Caco-2 (cell line): ENCODE measurements at regions not wholly inside any gene's neighbourhood (a gene's known extent, or its start where the extent isn't known, plus 50 kb on each side); places are given as distances from the start of the nearest gene placed in this dataset.

Experiments
- BruUV-seq: library from RNA; stranded (reverse); fragments of 400-500 nt; replicated peaks from 2 replicates; lab custom pipeline; 2021; lab: Mats Ljungman, UMichigan
- CTCF ChIA-PET: fragments of 300-600 bp; sonication (Branson Sonifier 250); formaldehyde crosslinking; loops from one replicate; lab custom pipeline; 2022; ENCODE audit warnings: antibody characterized with exemption; lab: Charles Lee
- POLR2A ChIA-PET: fragments of 300-600 bp; sonication (Branson Sonifier 250); formaldehyde crosslinking; loops from one replicate; lab custom pipeline; 2022; ENCODE audit warnings: antibody characterized with exemption; lab: Charles Lee
- DNase-seq, 2 experiments: peaks; one replicate each; pipeline versions ENCODE4 v3.0.0 to v3.0.0-alpha.2; 2020 to 2022
- H3K27me3 ChIP-seq: replicated peaks from 2 replicates; pipeline ENCODE4 v1.6.0; 2011; ENCODE audit warnings: low read length; ENCODE audit not compliant: control insufficient read depth, insufficient read depth
- H3K36me3 ChIP-seq: 2 replicates; pipeline ENCODE4 v1.5.1; 2011; ENCODE audit warnings: low read length; ENCODE audit not compliant: control insufficient read depth, insufficient read depth
- H3K4me1 ChIP-seq: fragments of 250-450 bp; sonication (Bioruptor Pico); 2 replicates; pipeline ENCODE4 v1.5.1; 2020; ENCODE audit warnings: mild to moderate bottlenecking
- H3K4me3 ChIP-seq: 2 replicates; pipeline ENCODE4 v1.5.1; 2011; ENCODE audit warnings: low read depth, mild to moderate bottlenecking, control low read depth, low read length
- H3K9me3 ChIP-seq: fragments of 250-450 bp; sonication (Bioruptor Pico); 2 replicates; pipeline ENCODE4 v1.5.1; 2020; ENCODE audit warnings: mild to moderate bottlenecking, moderate library complexity
- H3K27ac Mint-ChIP-seq: one replicate; pipeline ENCODE4 v1.8.0; 2022; ENCODE audit warnings: mixed read lengths; ENCODE audit not compliant: unreplicated experiment
- H3K27me3 Mint-ChIP-seq: one replicate; pipeline ENCODE4 v1.8.0; 2022; ENCODE audit warnings: mixed read lengths; ENCODE audit not compliant: insufficient read depth, unreplicated experiment
- H3K36me3 Mint-ChIP-seq: one replicate; pipeline ENCODE4 v1.8.0; 2022; ENCODE audit warnings: mild to moderate bottlenecking, mixed read lengths; ENCODE audit not compliant: insufficient read depth, unreplicated experiment
- H3K4me1 Mint-ChIP-seq: one replicate; pipeline ENCODE4 v1.8.0; 2022; ENCODE audit warnings: low read depth, mixed read lengths; ENCODE audit not compliant: unreplicated experiment
- H3K4me3 Mint-ChIP-seq: one replicate; pipeline ENCODE4 v1.8.0; 2022; ENCODE audit warnings: mild to moderate bottlenecking, moderate library complexity, mixed read lengths; ENCODE audit not compliant: unreplicated experiment
- H3K9me3 Mint-ChIP-seq: one replicate; pipeline ENCODE4 v1.8.0; 2022; ENCODE audit warnings: mixed read lengths; ENCODE audit not compliant: unreplicated experiment
- CTCF ChIP-seq, 2 experiments: fragments of 200-600 bp in 1 of 2; IDR thresholded peaks; 1 replicate in 1 of 2; 2 replicates in 1 of 2; pipeline versions ENCODE4 v1.5.1 to v1.8.0; 2011 to 2022; ENCODE audit warnings: antibody characterized with exemption in 1 of 2, control low read depth in 1 of 2, inconsistent platforms in 1 of 2, low read depth in 1 of 2, low read length in 1 of 2, mild to moderate bottlenecking in 1 of 2, moderate library complexity in 1 of 2; ENCODE audit not compliant: insufficient read depth in 1 of 2, severe bottlenecking in 1 of 2, unreplicated experiment in 1 of 2
- intact Hi-C: fragments of 100-400 bp; cut with micrococcal nuclease; formaldehyde crosslinking; loops from one replicate; pipeline ENCODE4 v1.10.0; 2022; ENCODE audit not compliant: unreplicated experiment

- ChIA-PET CTCF (no interaction called here), POLR2A (no interaction called here)
- Histone ChIP-seq H3K9me3 (no peaks in the 10 kb centered on the region; the same call in 1 of the 2 replicates), H3K4me3 (no peak overlapping the region), H3K27me3 (no peaks in the 10 kb centered on the region), H3K4me1 (no peaks in the 10 kb centered on the region), H3K36me3 (no peaks in the 10 kb centered on the region)
- Mint-ChIP-seq H3K27me3 (no peaks in the 10 kb centered on the region), H3K36me3 (peaks cover 6% of the 10 kb centered on the region), H3K9me3 (peaks cover 7% of the 10 kb centered on the region), H3K27ac (no peak overlapping the region), H3K4me3 (no peak overlapping the region), H3K4me1 (no peaks in the 10 kb centered on the region)
- TF ChIP-seq CTCF (IDR thresholded peaks at IDR 0.05; ENCODE audit: insufficient read depth in 1 of 2, low read depth in 1 of 2, low read length in 1 of 2, severe bottlenecking in 1 of 2, unreplicated experiment in 1 of 2): no peak
- no peak for DNase-seq
- intact Hi-C loops: no loop called here
- no TSS peak for BruUV-seq
Observed at GRCh38 chr13:88739195-88739594, 1068.0 kb downstream of the SLITRK5 start.

GRCh38 chr13:88744289-88744688 lies 1073.1 kb downstream of the SLITRK5 start:
- DNase-seq: no peak
- H3K4me1 ChIP-seq: no peaks in the 10 kb centered on the region
- no peaks in the 10 kb centered on the region for H3K36me3 ChIP-seq
- Mint-ChIP-seq H3K27ac (no peak overlapping the region), H3K4me3 (no peak overlapping the region), H3K27me3 (no peaks in the 10 kb centered on the region), H3K9me3 (peaks cover 7% of the 10 kb centered on the region), H3K4me1 (no peaks in the 10 kb centered on the region), H3K36me3 (peaks cover 6% of the 10 kb centered on the region)
- intact Hi-C loops: no loop called here
- H3K4me3 ChIP-seq: no peak overlapping the region
- ChIA-PET CTCF (no interaction called here), POLR2A (no interaction called here)
- no peaks in the 10 kb centered on the region; the same call in 1 of the 2 replicates for H3K9me3 ChIP-seq
- BruUV-seq: no TSS peak
- H3K27me3 ChIP-seq: no peaks in the 10 kb centered on the region
- TF ChIP-seq CTCF (IDR thresholded peaks at IDR 0.05; ENCODE audit: insufficient read depth in 1 of 2, low read depth in 1 of 2, low read length in 1 of 2, severe bottlenecking in 1 of 2, unreplicated experiment in 1 of 2): no peak

DNA sequence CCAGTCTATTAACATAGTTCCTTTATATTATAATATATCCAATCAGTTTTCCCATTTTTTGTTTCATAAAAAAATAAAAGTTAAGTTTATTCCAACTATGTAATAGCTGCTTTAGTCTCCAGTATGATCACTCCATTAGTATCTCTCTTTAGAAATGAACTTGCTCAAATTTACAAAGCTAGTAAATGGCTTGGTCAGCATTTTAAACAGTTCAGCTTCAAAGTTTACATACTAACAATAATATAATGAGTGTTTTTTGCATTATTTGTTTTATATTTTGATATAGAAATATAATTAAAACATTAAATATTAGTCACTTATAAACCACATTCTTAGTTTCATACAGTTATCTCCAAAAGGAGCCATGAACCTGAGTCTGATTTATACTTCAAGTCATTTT lies 1073.8 kb downstream of the SLITRK5 start:
- TF ChIP-seq CTCF (IDR thresholded peaks at IDR 0.05; ENCODE audit: insufficient read depth in 1 of 2, low read depth in 1 of 2, low read length in 1 of 2, severe bottlenecking in 1 of 2, unreplicated experiment in 1 of 2): no peak
- H3K4me1 ChIP-seq: no peaks in the 10 kb centered on the region
- no peak for DNase-seq
- peaks cover 7% of the 10 kb centered on the region for H3K9me3 Mint-ChIP-seq
- H3K27ac Mint-ChIP-seq: no peak overlapping the region
- CTCF ChIA-PET: no interaction called here
- H3K9me3 ChIP-seq: no peaks in the 10 kb centered on the region; the same call in 1 of the 2 replicates
- no peaks in the 10 kb centered on the region for H3K4me1 Mint-ChIP-seq
- H3K36me3 Mint-ChIP-seq: peaks cover 6% of the 10 kb centered on the region
- intact Hi-C loops: no loop called here
- H3K4me3 ChIP-seq: no peak overlapping the region
- H3K36me3 ChIP-seq: no peaks in the 10 kb centered on the region
- POLR2A ChIA-PET: no interaction called here
- BruUV-seq: no TSS peak
- no peaks in the 10 kb centered on the region for H3K27me3 Mint-ChIP-seq
- no peaks in the 10 kb centered on the region for H3K27me3 ChIP-seq
- H3K4me3 Mint-ChIP-seq: no peak overlapping the region
